GM12872 (cell line): ENCODE measurements at regions not wholly inside any gene's neighbourhood (a gene's known extent, or its start where the extent isn't known, plus 50 kb on each side); places are given as distances from the start of the nearest gene placed in this dataset.

Source experiments
- TF ChIP-seq, protein P1 (sequence below): IDR thresholded peaks from 3 replicates; pipeline ENCODE4 v1.5.1; 2011; ENCODE audit warnings: low read depth, mild to moderate bottlenecking, low read length, moderate library complexity; ENCODE audit not compliant: insufficient read depth

DNA sequence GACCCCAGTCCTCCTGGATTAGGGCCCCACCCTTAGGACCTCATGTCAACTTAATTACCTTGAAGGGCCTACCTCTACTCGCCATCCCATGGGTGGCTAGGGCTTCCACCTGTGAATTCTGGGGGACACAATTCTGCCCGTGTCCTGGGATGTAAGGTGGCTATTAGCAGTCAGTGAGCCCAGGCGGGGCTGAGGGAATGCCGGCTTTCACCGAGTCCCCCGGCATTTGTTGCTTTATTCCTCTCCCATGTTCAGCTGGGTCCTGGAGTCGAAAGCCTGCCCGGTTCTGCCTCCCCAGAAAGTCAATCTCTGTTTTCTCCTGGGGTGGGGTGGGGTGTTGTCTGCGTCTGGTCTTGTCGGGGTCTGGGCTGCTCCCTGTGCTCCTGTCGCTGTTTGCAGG lies 125.6 kb downstream of the GLRX3 start:
- TF ChIP-seq, protein P1, sequence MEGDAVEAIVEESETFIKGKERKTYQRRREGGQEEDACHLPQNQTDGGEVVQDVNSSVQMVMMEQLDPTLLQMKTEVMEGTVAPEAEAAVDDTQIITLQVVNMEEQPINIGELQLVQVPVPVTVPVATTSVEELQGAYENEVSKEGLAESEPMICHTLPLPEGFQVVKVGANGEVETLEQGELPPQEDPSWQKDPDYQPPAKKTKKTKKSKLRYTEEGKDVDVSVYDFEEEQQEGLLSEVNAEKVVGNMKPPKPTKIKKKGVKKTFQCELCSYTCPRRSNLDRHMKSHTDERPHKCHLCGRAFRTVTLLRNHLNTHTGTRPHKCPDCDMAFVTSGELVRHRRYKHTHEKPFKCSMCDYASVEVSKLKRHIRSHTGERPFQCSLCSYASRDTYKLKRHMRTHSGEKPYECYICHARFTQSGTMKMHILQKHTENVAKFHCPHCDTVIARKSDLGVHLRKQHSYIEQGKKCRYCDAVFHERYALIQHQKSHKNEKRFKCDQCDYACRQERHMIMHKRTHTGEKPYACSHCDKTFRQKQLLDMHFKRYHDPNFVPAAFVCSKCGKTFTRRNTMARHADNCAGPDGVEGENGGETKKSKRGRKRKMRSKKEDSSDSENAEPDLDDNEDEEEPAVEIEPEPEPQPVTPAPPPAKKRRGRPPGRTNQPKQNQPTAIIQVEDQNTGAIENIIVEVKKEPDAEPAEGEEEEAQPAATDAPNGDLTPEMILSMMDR: no peak

DNA sequence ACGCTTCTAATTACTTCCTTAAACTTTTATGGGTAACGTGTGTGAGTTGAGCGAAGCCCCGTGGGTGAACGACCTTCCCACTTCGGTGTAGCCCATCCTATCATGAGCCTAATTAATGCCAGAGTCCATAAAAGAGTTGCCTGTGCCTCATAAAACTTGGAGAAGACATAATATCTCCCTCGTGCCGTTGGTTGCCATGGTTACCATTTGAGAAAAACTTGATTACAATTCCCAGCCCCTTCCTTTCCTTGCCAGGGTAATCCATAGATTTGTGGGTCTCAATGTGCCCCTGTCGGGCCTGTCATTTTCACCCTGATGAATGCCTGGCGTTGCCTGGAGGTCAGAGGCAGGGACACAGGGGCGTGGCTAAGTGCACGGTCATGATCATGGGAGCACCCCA lies 127.1 kb downstream of the GLRX3 start:
- TF ChIP-seq, protein P1: no peak

DNA sequence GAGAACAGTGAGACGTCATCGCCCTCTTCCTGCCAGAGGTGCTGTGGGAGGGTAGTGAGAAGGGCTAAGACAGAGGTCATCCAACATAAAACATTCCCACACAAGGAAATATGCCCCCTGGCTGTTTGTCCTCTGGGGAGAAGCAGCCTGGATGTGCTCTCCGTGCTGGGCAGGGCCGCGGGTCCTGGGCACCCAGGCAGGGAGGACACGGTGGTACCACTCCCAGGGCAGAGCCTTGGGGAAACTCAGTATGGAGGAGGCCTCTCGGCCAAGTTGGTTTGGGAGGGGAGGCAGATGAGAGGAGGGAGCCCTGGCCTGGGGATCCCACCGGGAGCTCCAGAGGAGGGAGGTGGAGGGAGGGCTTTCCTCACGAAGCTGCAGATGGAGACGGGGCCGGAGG lies 129.4 kb downstream of the GLRX3 start:
- TF ChIP-seq, protein P1: no peak

DNA sequence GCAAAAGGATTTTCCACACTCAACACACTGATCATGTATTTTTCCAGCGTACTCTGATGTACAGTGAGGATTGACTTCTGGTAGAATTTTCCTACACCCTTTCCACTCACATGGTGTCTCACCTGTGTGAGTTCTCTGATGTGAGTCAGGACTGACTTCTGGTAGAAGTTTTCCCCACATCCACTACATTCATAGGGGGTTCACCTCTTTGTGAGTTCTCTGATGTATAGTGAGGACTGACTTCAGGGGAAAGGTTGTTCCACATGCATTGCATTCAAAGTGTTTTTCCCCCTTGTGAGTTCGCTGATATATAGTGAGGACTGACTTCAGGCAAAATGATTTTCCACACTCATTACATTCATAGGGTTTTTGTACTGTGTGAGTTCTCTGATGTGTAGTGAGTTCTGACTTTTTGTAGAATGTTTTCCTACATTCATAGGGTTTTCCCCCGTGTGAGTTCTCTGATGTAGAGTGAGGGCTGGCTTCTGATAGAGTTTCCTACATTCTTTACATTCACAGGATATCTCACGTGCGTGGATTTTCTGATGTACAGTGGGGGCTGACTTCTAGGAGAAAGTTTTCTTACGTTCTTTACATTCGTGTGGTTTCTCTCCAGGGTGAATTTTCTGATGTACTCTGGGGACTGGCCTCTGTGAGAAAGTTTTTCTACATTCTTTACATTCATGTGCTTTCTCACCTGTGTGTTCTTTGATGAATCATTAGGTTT lies 146.5 kb downstream of the GLRX3 start:
- TF ChIP-seq, protein P1: no peak

DNA sequence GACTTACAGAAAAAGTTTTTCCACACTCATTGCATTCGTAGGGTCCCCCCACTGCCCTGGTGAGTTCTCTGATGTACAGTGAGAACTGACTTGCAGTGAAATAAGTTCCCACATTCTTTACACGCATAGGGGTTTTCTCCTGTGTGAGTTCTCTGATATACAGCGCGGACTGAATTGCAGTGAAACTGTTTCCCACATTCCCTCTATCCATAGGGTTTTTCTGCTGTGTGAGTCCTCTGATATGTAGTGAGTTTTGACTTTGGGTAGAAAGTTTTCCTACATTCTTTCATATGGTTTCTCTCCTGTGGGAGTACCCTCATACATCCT lies 147.0 kb downstream of the GLRX3 start:
- TF ChIP-seq, protein P1: no peak

DNA sequence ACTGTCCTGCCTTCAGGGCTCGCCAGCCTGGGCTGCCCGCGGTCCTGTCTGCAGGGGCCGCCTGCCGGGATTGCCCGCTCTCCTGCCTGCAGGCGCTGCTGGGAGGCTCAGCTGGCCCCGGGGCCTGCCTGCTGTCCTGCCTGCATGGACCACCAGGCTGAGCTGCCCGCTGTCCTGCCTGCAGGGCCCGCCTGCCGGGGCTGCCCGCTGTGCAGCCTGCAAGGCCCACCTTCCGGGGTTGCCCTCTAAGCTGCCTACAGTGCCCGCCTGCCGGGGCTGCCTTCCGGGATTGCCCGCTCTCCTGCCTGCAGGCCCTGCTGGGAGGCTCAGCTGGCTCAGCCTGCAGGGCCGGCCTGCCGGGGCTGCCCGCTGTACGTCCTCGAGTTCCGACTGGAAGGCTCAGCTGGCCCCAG lies 164.4 kb downstream of the GLRX3 start:
- TF ChIP-seq, protein P1: no peak

DNA sequence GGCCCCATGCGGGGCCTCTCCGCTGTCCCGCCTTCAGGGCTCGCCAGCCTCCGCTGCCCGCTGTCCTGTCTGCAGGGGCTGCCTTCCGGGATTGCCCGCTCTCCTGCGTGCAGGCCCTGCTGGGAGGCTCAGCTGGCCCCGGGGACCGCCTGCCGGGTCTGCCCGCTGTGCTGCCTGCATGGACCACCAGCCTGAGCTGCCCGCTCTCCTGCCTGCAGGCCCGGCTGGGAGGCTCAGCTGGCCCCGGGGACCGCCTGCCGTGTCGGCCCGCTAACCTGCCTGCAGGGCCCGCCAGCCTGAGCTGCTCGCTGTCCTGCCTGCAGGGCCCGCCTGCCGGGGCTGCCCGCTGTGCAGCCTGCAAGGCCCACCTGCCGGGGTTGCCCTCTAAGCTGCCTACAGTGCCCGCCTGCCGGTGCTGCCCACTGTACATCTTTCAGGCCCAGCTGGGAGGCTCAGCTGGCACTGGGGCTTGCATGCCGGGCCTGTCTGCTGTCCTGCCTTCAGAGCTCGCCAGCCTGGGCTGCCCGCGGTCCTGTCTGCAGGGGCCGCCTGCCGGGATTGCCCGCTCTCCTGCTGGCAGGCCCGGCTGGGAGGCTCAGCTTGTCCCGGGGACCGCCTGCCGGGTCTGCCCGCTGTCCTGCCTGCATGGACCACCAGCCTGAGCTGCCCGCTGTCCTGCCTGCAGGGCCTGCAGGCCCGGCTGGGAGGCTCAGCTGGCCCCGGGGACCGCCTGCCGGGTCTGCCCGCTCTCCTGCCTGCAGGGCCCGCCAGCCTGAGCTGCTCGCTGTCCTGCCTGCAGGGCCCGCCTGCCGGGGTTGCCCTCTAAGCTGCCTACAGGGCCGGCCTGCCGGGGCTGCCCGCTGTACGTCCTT lies 165.1 kb downstream of the GLRX3 start:
- TF ChIP-seq, protein P1: no peak
